ENCODE measurements at regions not wholly inside any gene's neighbourhood (a gene's known extent, or its start where the extent isn't known, plus 50 kb on each side); places are given as distances from the start of the nearest gene placed in this dataset.

DNA sequence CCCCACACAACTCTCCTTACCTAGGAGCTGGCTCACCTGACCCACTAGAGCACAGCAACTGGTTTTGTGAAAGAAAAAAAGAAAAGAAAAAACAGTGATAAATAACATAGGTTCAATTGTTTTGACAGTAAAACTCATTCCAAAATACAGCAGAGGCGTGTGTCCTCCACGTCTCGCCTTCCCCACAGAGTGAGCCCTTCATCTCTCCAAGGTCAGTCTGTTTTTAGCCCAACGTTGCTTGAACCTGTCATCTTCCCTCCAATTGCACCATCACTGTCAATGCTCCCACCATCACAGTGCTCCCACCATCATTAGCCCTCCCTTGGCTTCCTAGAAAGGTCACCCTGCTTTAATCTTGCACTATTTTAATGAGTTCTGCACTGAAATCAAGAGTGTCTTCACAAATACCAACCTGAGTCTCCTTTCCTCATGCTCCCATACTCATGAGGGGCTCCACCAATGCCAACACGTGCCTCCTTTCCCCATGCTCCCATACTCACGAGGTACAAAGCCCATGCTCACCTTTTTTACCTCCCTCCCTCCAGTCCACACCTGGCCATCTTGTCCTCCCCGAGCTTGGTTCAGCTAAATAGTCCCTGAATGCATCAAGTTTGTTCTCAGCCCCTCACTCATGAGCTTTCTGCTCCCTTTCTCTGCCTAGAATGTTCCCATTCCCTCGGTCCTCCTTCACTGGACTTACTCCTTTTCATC is 103.7 kb downstream of the IRS2 start:
- no peak overlapping the region for H3K4me3 Mint-ChIP-seq
- H3K4me1 Mint-ChIP-seq = no peaks in the 10 kb centered on the region
- peaks cover 0 to 4% (median 0%) of the 10 kb centered on the region in 3 donors for H3K36me3 Mint-ChIP-seq
- H3K27ac Mint-ChIP-seq = no peak overlapping the region
- no peak for DNase-seq
- peaks cover 0 to 14% (median 9%) of the 10 kb centered on the region in 3 donors for H3K27me3 Mint-ChIP-seq (ENCODE audit: low read depth in 3 of 3)
- no peaks in the 10 kb centered on the region for H3K9me3 Mint-ChIP-seq

DNA sequence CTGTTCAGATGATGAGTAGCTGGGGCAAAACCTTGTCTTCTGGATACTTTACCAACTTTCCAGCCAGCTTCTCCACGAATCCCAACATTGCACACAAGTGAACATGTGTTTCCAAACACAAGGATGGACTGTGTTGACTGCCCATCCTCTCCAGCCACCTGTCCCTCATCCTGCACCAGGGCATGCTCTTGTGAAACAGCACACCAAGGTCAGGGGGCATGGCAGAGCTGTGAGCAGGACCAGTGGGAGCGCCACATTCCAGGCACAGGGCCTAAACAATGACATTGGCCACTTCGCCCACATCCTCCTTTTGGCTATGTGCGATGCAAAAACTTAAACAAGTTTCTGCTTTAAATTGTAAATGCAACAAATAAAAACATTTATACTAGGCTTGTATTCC is 105.5 kb downstream of the IRS2 start:
- Mint-ChIP-seq H3K27ac (no peak overlapping the region), H3K4me1 (no peaks in the 10 kb centered on the region)

DNA sequence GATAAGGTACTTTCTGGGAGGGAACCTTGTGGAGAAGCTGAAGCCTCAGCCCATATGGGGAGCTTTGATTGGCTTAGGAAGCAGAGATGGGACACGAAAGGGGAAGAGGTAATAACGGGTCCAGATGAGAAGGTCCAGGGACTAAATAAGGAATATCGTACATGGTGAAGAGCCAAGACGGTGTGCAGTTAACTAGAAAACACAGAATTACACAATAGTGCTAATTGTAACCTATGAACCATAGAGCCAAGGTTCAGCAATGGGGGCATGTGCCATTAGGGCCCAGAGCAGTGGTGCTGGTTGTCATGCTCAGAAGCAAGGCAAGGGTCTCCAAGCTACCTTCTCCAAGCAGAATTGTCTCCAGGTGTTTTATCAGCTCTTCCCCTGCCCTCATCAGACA is 106.1 kb downstream of the IRS2 start:
- no peak for DNase-seq
- Mint-ChIP-seq H3K36me3 (peaks cover 0 to 4% (median 0%) of the 10 kb centered on the region in 3 donors), H3K4me1 (no peaks in the 10 kb centered on the region), H3K4me3 (no peak overlapping the region), H3K9me3 (no peaks in the 10 kb centered on the region), H3K27me3 (ENCODE audit: low read depth in 3 of 3) (peaks cover 0 to 12% (median 6%) of the 10 kb centered on the region in 3 donors), H3K27ac (no peak overlapping the region)

More for the DNA sequence above, 105.5 kb downstream of the IRS2 start:
- DNase-seq = no peak
- H3K27me3 Mint-ChIP-seq (ENCODE audit: low read depth in 3 of 3) = peaks cover 0 to 14% (median 6%) of the 10 kb centered on the region in 3 donors
- no peak overlapping the region for H3K4me3 Mint-ChIP-seq
- no peaks in the 10 kb centered on the region for H3K9me3 Mint-ChIP-seq
- peaks cover 0 to 4% (median 0%) of the 10 kb centered on the region in 3 donors for H3K36me3 Mint-ChIP-seq

DNA sequence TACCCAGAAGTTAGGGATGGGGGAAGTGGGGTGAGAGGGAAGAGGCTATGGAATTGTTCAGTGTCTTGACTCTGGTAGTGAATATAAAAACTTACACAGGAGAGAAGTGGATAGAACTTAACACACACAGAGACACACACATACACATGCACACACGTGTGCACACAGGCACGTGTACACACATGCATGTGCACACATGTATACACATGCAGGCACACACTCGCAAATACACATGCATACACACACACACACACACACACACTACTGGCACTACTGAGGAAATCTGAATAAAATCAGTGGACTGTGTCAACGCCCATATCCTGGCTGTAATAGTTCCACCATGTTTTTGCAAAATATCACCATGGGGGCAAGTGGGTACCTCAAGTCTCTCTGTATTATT is 107.9 kb downstream of the IRS2 start:
- no peak for DNase-seq
- Mint-ChIP-seq H3K9me3 (no peaks in the 10 kb centered on the region), H3K4me1 (no peaks in the 10 kb centered on the region), H3K36me3 (no peaks in the 10 kb centered on the region), H3K27me3 (ENCODE audit: low read depth in 3 of 3) (peaks cover 0 to 8% (median 4%) of the 10 kb centered on the region in 3 donors), H3K27ac (no peak overlapping the region), H3K4me3 (no peak overlapping the region)

DNA sequence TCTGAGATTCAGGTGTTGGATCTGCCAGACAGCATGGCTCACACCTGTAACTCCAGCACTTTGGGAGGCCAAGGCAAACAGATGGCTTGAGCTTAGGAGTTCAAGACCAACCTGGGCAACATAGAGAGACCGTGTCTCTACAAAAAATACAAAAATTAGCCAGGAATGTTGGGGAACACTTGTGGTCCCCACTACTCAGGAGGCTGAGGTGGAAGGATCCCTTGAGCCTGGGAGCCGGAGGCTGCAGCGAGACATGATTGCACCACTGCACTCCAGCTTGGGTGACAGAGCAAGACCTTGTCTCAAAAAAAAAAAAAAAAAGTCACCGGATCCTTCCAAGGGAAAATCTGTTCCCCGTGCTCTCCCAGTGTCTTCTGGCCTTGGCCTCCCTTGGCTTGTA is 109.2 kb downstream of the IRS2 start:
- no peaks in the 10 kb centered on the region for H3K36me3 Mint-ChIP-seq
- no peak overlapping the region for H3K4me3 Mint-ChIP-seq
- H3K27me3 Mint-ChIP-seq (ENCODE audit: low read depth in 3 of 3) = peaks cover 2 to 3% (median 2%) of the 10 kb centered on the region in 3 donors
- no peaks in the 10 kb centered on the region for H3K4me1 Mint-ChIP-seq
- no peak overlapping the region for H3K27ac Mint-ChIP-seq
- DNase-seq = no peak
- peaks cover 0 to 3% (median 0%) of the 10 kb centered on the region in 6 donors for H3K9me3 Mint-ChIP-seq

DNA sequence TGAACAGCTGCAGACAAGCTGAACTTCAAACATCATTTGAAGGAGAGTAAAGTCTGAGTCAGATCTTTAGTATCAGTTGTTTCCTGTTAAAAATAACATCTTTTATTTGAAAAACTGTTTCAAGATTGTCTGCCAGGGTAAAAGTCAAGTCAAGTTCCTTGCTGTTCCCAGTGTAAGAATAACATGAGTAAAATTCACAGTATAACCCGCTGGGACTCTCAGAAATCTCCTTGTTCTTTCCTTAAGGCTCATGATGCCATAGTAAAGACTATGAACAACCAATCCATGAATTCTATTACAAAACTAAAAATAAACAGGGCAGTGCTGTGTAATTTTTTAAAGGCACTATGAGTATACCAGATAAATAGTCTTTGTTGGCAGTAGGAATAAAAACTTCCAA is 112.9 kb downstream of the IRS2 start:
- Mint-ChIP-seq H3K4me1 (no peaks in the 10 kb centered on the region), H3K9me3 (peaks cover 0 to 3% (median 0%) of the 10 kb centered on the region in 6 donors), H3K4me3 (no peak overlapping the region), H3K36me3 (no peaks in the 10 kb centered on the region), H3K27ac (no peak overlapping the region), H3K27me3 (ENCODE audit: low read depth in 3 of 3) (peaks cover 0 to 4% (median 2%) of the 10 kb centered on the region in 3 donors)
- no peak for DNase-seq

DNA sequence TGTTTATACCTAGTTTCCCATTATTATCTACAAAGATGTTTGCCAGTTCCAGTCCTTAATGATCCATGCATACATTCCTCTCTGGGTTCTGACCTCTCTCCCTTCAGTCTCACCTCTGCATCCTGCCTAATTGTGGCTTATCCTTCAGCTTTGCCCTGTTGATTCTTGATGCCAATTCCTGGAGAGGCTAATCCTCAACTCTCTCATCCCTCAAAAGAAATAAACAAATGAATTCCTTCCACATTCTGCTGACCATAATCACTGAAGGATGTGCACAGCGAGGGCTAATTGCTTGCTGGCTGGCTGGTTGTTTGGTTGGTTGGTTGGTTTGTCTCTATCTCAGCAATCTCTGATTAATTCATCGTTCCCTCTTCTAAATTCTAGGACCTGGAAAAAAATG is 113.8 kb downstream of the IRS2 start:
- no peaks in the 10 kb centered on the region for H3K36me3 Mint-ChIP-seq
- H3K9me3 Mint-ChIP-seq = peaks cover 0 to 3% (median 0%) of the 10 kb centered on the region in 6 donors
- H3K4me3 Mint-ChIP-seq = no peak overlapping the region
- no peak for DNase-seq
- no peaks in the 10 kb centered on the region for H3K4me1 Mint-ChIP-seq
- peaks cover 0 to 4% (median 2%) of the 10 kb centered on the region in 3 donors for H3K27me3 Mint-ChIP-seq (ENCODE audit: low read depth in 3 of 3)
- no peak overlapping the region for H3K27ac Mint-ChIP-seq

DNA sequence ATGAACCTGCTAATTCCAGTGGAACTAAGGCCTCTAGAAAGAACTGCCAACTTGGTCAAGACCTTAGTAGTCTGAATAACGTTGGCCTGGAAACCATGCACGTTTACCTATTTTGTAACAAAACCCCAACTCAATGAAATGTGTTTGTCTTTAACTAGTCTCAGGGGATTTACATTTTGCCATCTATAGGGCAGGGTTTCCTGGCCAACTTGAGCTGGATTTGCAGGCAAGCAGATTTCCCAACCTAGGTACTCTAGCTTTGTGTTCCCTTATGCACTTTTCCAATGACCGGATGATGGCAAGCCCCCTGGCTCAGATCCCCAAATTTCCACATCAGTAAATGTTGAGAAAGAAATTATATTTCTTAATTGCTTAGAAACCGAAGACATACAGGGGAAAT is 114.5 kb downstream of the IRS2 start:
- Mint-ChIP-seq H3K27ac (no peak overlapping the region), H3K4me1 (no peaks in the 10 kb centered on the region), H3K4me3 (no peak overlapping the region), H3K36me3 (no peaks in the 10 kb centered on the region), H3K27me3 (ENCODE audit: low read depth in 3 of 3) (peaks cover 0 to 3% (median 2%) of the 10 kb centered on the region in 3 donors), H3K9me3 (peaks cover 0 to 3% (median 0%) of the 10 kb centered on the region in 6 donors)
- DNase-seq = no peak

DNA sequence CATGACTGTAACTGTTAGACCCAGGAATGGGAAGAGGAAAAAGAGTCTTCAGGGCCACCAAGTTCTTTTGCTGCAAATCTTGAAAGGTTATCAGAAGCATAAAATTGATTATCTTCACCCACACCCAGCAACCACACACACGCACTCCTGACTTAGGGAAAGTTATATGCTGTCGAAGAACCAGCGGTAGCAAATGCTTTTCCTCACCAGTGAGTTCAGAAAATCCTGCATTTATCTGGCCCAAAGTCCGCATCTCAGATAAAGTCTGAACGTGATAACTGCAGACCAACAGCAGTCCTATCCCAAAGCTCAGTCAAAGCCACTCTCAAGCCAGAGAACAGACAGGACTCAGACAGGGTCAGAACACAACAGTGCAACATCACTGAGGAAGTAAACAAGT is 115.6 kb downstream of the IRS2 start:
- Mint-ChIP-seq H3K27me3 (ENCODE audit: low read depth in 3 of 3) (peaks cover 0 to 3% (median 3%) of the 10 kb centered on the region in 3 donors), H3K36me3 (no peaks in the 10 kb centered on the region), H3K27ac (no peak overlapping the region), H3K4me1 (no peaks in the 10 kb centered on the region), H3K9me3 (peaks cover 0 to 3% (median 0%) of the 10 kb centered on the region in 6 donors), H3K4me3 (no peak overlapping the region)
- no peak for DNase-seq

DNA sequence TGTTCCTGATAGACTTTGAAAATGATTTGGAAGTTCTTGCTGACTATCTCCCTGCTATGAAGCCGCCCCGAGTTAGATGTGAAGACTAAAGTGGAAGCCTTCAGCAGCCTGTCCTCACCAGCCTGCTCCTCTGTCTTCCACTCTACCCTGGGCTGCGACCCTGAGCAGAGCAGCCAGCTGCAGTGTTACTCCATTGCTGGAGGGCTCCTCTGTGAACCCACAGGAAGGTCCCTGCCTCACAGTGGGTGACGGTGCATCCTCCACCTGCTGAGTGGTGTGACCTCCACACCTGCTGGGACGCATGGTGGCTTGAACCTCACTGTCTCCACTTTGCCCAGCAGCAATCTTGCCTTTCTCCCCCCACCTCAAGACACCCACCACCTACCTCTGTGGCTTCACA is 116.4 kb downstream of the IRS2 start:
- Mint-ChIP-seq H3K9me3 (peaks cover 0 to 3% (median 0%) of the 10 kb centered on the region in 6 donors), H3K4me1 (no peaks in the 10 kb centered on the region), H3K36me3 (no peaks in the 10 kb centered on the region), H3K4me3 (no peak overlapping the region), H3K27me3 (ENCODE audit: low read depth in 3 of 3) (peaks cover 2 to 3% (median 3%) of the 10 kb centered on the region in 3 donors), H3K27ac (no peak overlapping the region)
- DNase-seq = no peak

DNA sequence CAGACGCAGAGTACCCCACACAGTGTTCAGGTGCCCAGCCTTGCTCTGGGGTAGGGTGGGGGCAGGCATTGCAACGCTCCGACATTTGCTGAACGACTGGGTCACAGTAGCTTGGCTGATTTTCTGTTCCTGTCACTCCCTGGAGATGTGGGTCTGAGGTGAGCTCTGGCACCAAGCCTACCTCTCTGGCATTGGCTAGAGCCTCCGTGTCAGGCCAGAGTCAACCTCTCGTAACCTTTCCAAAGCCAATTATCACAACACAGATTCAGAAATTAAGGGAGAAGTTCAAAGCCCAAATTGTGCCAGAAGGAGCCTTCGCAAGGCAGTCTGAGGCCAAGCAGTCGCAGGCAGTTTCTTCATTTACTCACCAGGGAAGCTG is 117.2 kb downstream of the IRS2 start:
- H3K4me3 Mint-ChIP-seq = no peak overlapping the region
- H3K36me3 Mint-ChIP-seq = no peaks in the 10 kb centered on the region
- H3K27ac Mint-ChIP-seq = no peak overlapping the region
- no peak for DNase-seq
- H3K9me3 Mint-ChIP-seq = peaks cover 0 to 3% (median 0%) of the 10 kb centered on the region in 6 donors
- H3K4me1 Mint-ChIP-seq = no peaks in the 10 kb centered on the region
- H3K27me3 Mint-ChIP-seq (ENCODE audit: low read depth in 3 of 3) = peaks cover 2 to 3% (median 3%) of the 10 kb centered on the region in 3 donors

DNA sequence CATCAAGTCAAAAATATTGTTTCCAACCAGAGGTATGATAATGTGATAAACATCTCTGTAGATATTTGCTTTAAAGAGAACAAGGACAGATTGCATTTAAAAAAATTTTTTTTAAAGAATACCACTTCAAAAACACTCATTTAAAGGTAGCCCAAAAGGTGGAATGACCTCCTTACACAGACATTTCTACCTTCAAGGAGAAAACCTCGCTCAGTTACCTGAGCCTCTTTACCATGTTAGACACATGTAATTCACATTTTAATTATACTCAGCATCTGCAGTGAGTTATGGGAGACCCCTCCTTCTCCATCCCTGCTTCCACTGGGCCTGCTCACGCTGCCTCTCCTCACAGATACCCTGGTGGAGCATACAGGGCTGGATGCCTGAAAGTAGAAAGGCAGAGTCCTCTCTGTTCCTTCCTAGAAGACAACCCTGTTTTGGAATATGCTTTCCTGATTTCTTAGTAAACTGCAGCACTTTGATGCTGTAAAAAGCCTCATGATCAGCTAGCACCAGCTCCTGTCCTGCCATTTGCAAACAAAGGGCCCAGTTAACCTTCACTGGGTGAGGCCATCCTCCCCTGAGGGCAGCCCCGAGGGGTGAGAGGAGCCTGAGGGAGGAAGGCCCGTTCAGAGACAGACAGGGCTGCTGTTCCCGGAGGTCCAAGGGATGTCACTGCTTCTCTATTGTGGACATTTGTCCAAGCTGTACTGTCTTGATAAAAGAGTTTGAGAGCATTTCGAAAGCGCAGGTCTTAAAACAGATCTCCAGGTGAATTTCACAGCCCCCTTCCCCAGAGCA is 117.8 kb downstream of the IRS2 start:
- Mint-ChIP-seq H3K9me3 (peaks cover 0 to 3% (median 0%) of the 10 kb centered on the region in 6 donors), H3K4me3 (no peak overlapping the region), H3K27me3 (ENCODE audit: low read depth in 3 of 3) (peaks cover 2 to 3% (median 3%) of the 10 kb centered on the region in 3 donors), H3K4me1 (no peaks in the 10 kb centered on the region), H3K27ac (no peak overlapping the region), H3K36me3 (no peaks in the 10 kb centered on the region)
- no peak for DNase-seq

DNA sequence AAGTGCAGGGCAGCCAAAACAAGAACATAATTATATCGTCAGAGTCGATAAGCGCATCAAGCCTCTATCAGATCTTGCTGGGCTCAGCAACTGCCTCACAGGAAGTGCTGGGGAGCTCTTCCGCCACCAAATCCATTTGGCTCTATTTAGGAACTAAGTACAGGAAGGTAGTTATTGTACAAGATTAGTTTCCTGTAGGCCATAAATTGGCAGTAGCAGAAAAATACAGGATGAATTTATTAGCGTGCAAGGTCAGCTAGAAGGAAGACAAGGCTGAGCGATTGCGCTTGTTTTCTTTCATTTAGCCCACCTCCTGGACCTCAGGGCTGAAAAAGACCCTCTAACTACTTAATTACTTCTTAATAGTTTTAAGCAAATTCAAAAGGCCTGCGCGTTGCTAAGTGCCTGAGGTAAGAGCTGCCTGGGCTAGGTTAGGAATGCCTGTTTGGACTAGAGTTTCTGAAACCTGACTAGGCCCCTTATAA is 118.5 kb downstream of the IRS2 start:
- Mint-ChIP-seq H3K4me3 (no peak overlapping the region), H3K27me3 (ENCODE audit: low read depth in 3 of 3) (peaks cover 2 to 3% (median 2%) of the 10 kb centered on the region in 3 donors), H3K4me1 (no peaks in the 10 kb centered on the region), H3K9me3 (peaks cover 0 to 3% (median 0%) of the 10 kb centered on the region in 6 donors), H3K36me3 (no peaks in the 10 kb centered on the region), H3K27ac (no peak overlapping the region)
- no peak for DNase-seq

DNA sequence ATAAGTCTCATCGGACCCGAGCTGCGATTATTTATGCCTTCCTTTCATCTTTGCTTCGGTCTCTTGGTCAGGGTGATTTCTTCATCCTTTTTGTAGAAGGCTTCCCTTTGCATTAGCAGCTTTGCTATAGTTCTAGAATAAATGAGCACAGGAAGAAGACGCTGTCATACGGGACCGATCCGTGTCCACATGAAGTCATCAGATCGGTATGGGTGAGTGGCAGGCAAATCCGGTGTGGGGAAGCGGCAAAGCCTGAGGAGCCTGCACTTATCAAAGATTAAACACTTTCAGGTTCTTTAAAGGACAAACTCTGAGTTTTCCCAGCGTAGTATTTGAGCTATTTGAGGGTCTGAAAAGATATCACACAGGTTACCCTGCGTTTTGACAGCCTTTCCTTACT is 119.3 kb downstream of the IRS2 start:
- H3K27ac Mint-ChIP-seq = no peak overlapping the region
- no peak for DNase-seq
- no peaks in the 10 kb centered on the region for H3K36me3 Mint-ChIP-seq
- H3K9me3 Mint-ChIP-seq = no peaks in the 10 kb centered on the region
- H3K4me3 Mint-ChIP-seq = no peak overlapping the region
- H3K4me1 Mint-ChIP-seq = no peaks in the 10 kb centered on the region
- peaks cover 2 to 3% (median 2%) of the 10 kb centered on the region in 3 donors for H3K27me3 Mint-ChIP-seq (ENCODE audit: low read depth in 3 of 3)

Data from immature natural killer cell (primary cell).